Smooth muscle cell (in vitro differentiated cells): ENCODE measurements at regions not wholly inside any gene's neighbourhood (a gene's known extent, or its start where the extent isn't known, plus 50 kb on each side); places are given as distances from the start of the nearest gene placed in this dataset.

Source experiments
- DNase-seq: peaks from one replicate; lab custom pipeline; 2025; ENCODE audit not compliant: unreplicated experiment; lab: John Stamatoyannopoulos, UW
- H2AFZ ChIP-seq: fragments of 200-600 bp; sonication (generic); 2 replicates; pipeline ENCODE4 v1.6.0; 2016; ENCODE audit warnings: antibody characterized with exemption, low read depth, mild to moderate bottlenecking
- H3F3A ChIP-seq: fragments of 200-600 bp; sonication (generic); 2 replicates; pipeline ENCODE4 v1.6.0; 2017; ENCODE audit warnings: antibody characterized with exemption, low read depth
- H3K27ac ChIP-seq: fragments of 200-600 bp; sonication (generic); 2 replicates; pipeline ENCODE4 v1.5.1; 2016; ENCODE audit warnings: low read depth, mild to moderate bottlenecking
- H3K27me3 ChIP-seq: fragments of 200-600 bp; sonication (generic); 2 replicates; pipeline ENCODE4 v1.6.1; 2016; ENCODE audit warnings: low read depth, mild to moderate bottlenecking
- H3K36me3 ChIP-seq: fragments of 200-600 bp; sonication (generic); 2 replicates; pipeline ENCODE4 v1.5.1; 2016; ENCODE audit warnings: low read depth
- H3K4me1 ChIP-seq: fragments of 200-600 bp; sonication (generic); 2 replicates; pipeline ENCODE4 v1.5.1; 2016; ENCODE audit warnings: low read depth
- H3K4me2 ChIP-seq: fragments of 200-600 bp; sonication (generic); 2 replicates; pipeline ENCODE4 v1.6.0; 2016; ENCODE audit warnings: mild to moderate bottlenecking
- H3K4me3 ChIP-seq: fragments of 200-600 bp; sonication (generic); 2 replicates; pipeline ENCODE4 v1.5.1; 2016; ENCODE audit warnings: mild to moderate bottlenecking
- H3K79me2 ChIP-seq: fragments of 200-600 bp; sonication (generic); 2 replicates; pipeline ENCODE4 v1.6.0; 2016; ENCODE audit warnings: low read depth, mild to moderate bottlenecking
- H3K9ac ChIP-seq: fragments of 200-600 bp; sonication (generic); 2 replicates; pipeline ENCODE4 v1.6.0; 2016; ENCODE audit warnings: low read depth
- H3K9me3 ChIP-seq: fragments of 200-600 bp; sonication (generic); replicated peaks from 2 replicates; pipeline ENCODE4 v1.5.1; 2016; ENCODE audit warnings: low read depth
- H4K20me1 ChIP-seq: fragments of 200-600 bp; sonication (generic); 2 replicates; pipeline ENCODE4 v1.6.0; 2016; ENCODE audit warnings: low read depth
- CTCF ChIP-seq: fragments of 200-600 bp; sonication (generic); IDR thresholded peaks from 2 replicates; pipeline ENCODE4 v1.5.1; 2017; ENCODE audit warnings: borderline replicate concordance, mild to moderate bottlenecking, antibody characterized with exemption; ENCODE audit not compliant: insufficient read depth, poor library complexity, severe bottlenecking
- WGBS: methylation state at CpG from one replicate; pipeline ENCODE4 v1.1.7; 2016; ENCODE audit warnings: low lambda C conversion rate; 5-methylcytosine and 5-hydroxymethylcytosine counted together

- no peaks in the 10 kb centered on the region for H3F3A ChIP-seq
- H3K36me3 ChIP-seq: no peaks in the 10 kb centered on the region
- no peaks in the 10 kb centered on the region for H3K27me3 ChIP-seq
- H4K20me1 ChIP-seq: no peaks in the 10 kb centered on the region
- H3K79me2 ChIP-seq: no peaks in the 10 kb centered on the region
- no peak overlapping the region for H3K4me2 ChIP-seq
- no peaks in the 10 kb centered on the region for H3K4me1 ChIP-seq
- H3K4me3 ChIP-seq: no peak overlapping the region
- no peak for DNase-seq
- no peak for TF ChIP-seq CTCF
- H3K9ac ChIP-seq: no peak overlapping the region
- no peak overlapping the region for H3K27ac ChIP-seq
- no peak overlapping the region for H2AFZ ChIP-seq
- no peaks in the 10 kb centered on the region for H3K9me3 ChIP-seq
Measured at GRCh38 chr5:144832416-144832815, 661.7 kb downstream of the KCTD16 start.

- H3K4me1 ChIP-seq: no peaks in the 10 kb centered on the region
- 91% methylated on average over 1 of the region's 1 CpG for WGBS
- no peak overlapping the region for H3K4me3 ChIP-seq
- H4K20me1 ChIP-seq: no peaks in the 10 kb centered on the region
- no peaks in the 10 kb centered on the region for H3K9me3 ChIP-seq
- H3K4me2 ChIP-seq: no peak overlapping the region
- H3F3A ChIP-seq: no peaks in the 10 kb centered on the region
- H3K27me3 ChIP-seq: no peaks in the 10 kb centered on the region
- no peaks in the 10 kb centered on the region for H3K79me2 ChIP-seq
- H2AFZ ChIP-seq: no peak overlapping the region
- TF ChIP-seq CTCF: no peak
- no peaks in the 10 kb centered on the region for H3K36me3 ChIP-seq
- no peak overlapping the region for H3K9ac ChIP-seq
- no peak overlapping the region for H3K27ac ChIP-seq
- no peak for DNase-seq
Measured at GRCh38 chr5:144831650-144832049, 661.0 kb downstream of the KCTD16 start.

GRCh38 chr5:144822503-144822902 is 651.8 kb downstream of the KCTD16 start:
- Histone ChIP-seq H3K79me2 (no peaks in the 10 kb centered on the region), H3K4me2 (no peak overlapping the region), H3K27me3 (no peaks in the 10 kb centered on the region), H3K4me3 (no peak overlapping the region), H3K9me3 (no peaks in the 10 kb centered on the region), H2AFZ (no peak overlapping the region), H4K20me1 (no peaks in the 10 kb centered on the region), H3K9ac (no peak overlapping the region), H3K27ac (no peak overlapping the region), H3F3A (no peaks in the 10 kb centered on the region), H3K36me3 (no peaks in the 10 kb centered on the region), H3K4me1 (no peaks in the 10 kb centered on the region)
- no peak for TF ChIP-seq CTCF
- 89% methylated on average over 2 of the region's 2 CpGs for WGBS
- no peak for DNase-seq

- DNase-seq: no peak
- Histone ChIP-seq H3F3A (no peaks in the 10 kb centered on the region), H3K36me3 (no peaks in the 10 kb centered on the region), H3K4me3 (no peak overlapping the region), H3K4me2 (no peak overlapping the region), H3K27me3 (no peaks in the 10 kb centered on the region), H3K9ac (no peak overlapping the region), H2AFZ (no peak overlapping the region), H4K20me1 (no peaks in the 10 kb centered on the region), H3K79me2 (no peaks in the 10 kb centered on the region), H3K9me3 (no peaks in the 10 kb centered on the region), H3K4me1 (no peaks in the 10 kb centered on the region), H3K27ac (no peak overlapping the region)
- TF ChIP-seq CTCF: no peak
Measured at GRCh38 chr5:144820278-144820677, 649.6 kb downstream of the KCTD16 start.
